LNCaP clone FGC (cell line): ENCODE measurements at regions not wholly inside any gene's neighbourhood (a gene's known extent, or its start where the extent isn't known, plus 50 kb on each side); places are given as distances from the start of the nearest gene placed in this dataset.

Experiments
- DNase-seq: peaks from one replicate; pipeline ENCODE4 v3.0.0-alpha.2; 2011; ENCODE audit warnings: low read depth
- H3K4me3 ChIP-seq: 2 replicates; pipeline ENCODE4 v1.5.1; 2011; ENCODE audit warnings: mild to moderate bottlenecking, low read depth, low read length, control low read depth
- CTCF ChIP-seq: IDR thresholded peaks from 2 replicates; pipeline ENCODE4 v1.5.1; 2012; ENCODE audit warnings: mild to moderate bottlenecking; ENCODE audit not compliant: control insufficient read depth, insufficient read depth; ENCODE audit errors: extremely low read depth

DNA sequence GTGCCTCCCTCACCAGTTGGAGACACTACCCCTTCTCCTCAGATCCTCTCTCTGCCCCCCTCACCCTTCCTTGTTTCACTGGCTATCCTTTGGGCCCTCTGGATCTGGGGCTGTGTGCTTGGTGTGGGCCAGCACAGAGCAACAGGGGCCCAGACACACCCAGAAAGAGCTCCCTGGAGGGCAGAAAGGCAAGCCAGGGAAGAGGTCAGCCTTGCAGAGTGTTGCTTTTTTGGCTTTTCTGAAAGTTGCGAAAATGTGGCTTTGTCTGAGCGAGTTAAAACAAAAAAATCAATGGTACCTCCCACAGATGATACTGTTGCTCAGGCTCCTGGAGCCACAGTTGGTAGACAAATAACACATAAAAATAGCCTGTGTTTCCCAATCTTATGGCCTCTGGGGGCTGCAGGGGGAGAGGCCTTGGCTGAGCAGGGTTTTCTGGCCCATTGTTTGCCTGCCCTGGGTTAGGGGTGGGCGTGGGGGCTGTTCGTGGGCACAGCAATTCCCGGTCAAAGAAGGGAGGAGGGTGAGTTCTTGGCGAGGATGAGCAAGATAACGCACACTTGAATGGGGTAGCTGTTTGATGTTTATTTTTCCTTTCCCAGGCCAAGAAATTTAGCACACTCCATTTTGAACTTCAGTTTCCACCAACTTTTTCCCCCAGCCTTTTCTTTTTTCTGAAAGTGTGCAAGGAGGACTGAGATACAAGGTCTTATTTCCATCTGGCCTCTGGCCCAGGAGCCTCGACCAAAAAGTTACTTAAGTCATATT lies 167.0 kb upstream of the HAAO start:
- no peak for TF ChIP-seq CTCF
- DNase-seq, result no peak
- H3K4me3 ChIP-seq, result no peak overlapping the region

- DNase-seq, result no peak
- H3K4me3 ChIP-seq, result no peak overlapping the region
- TF ChIP-seq CTCF, result no peak
Measured at GRCh38 chr2:42958741-42959233, 166.4 kb upstream of the HAAO start.

DNA sequence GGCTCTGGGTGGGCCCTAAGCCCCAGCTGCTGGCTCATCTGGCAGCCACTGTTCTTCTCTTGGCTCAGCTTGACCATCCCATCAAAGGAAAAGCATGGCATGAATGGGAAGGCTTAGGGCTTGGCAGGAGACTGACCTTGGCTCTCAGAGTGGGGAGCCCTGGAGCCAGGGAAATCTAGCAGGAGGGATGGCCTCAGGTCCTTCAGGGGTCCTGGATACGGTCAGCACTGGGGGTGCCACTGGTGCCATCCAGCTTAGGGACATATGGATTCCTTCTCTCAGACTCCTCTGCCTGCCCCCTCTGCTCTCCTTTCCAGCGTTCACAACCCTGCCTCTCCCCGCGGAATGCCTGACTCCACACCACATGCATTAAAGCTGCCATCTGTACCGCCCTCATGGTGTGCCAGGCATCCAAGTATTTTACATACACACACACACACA lies 165.5 kb upstream of the HAAO start:
- TF ChIP-seq CTCF, result no peak
- DNase-seq, result no peak
- no peak overlapping the region for H3K4me3 ChIP-seq

DNA sequence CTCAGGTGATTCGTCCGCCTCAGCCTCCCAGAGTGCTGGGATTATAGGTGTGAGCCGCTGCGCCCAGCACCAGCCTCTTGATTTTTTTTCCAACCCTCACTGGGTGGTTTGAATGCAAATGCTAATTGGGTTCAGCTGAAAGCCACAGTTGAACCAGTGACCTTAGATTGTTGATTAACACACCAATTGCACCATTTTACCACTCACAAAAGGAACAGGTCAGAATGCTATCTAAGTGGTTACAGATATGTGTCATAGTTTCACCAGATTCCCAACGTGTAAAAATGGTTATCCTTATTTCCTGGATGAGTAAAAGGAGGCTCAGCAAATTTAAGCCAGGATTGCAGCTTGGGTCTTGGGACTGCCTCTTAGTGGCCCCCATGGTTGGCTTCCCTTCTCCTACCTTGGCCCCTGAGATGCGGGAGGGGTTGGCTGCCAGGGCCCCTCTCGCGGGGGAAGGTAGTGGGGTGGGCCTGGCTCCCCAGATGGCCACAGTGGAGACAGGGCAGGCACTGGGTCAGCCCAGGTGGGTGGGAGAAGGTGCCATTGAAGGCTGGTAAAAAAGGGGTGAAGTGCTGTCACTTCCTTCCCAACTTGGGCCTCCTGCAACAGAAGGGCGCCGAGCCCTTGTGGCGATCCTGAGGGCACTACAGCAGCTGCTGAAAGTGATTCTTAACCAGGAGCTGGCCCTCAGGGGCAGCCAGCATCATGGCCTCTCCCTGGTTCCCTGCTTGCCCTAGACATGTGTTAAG lies 164.9 kb upstream of the HAAO start:
- TF ChIP-seq CTCF, result no peak
- no peak for DNase-seq
- H3K4me3 ChIP-seq, result no peak overlapping the region

- no peak for TF ChIP-seq CTCF
- no peak for DNase-seq
- no peak overlapping the region for H3K4me3 ChIP-seq
Measured at GRCh38 chr2:42954227-42954962, 162.0 kb upstream of the HAAO start.

GRCh38 chr2:42953216-42953615 lies 160.8 kb upstream of the HAAO start:
- DNase-seq, result no peak
- no peak overlapping the region for H3K4me3 ChIP-seq
- TF ChIP-seq CTCF, result no peak
